Suprapubic skin (tissue), 4 donors: ENCODE measurements at regions not wholly inside any gene's neighbourhood (a gene's known extent, or its start where the extent isn't known, plus 50 kb on each side); places are given as distances from the start of the nearest gene placed in this dataset.

ENCODE experiments used
- DNase-seq, 2 donors: peaks; one replicate each; pipeline ENCODE4 v3.0.0-alpha.2; 2019; ENCODE audit warnings: low spot score in 2 of 2
- H3K27ac ChIP-seq: fragments of 200-600 bp; sonication (generic); one replicate; pipeline ENCODE4 v1.5.1; 2019
- H3K27me3 ChIP-seq: fragments of 200-600 bp; sonication (generic); one replicate; pipeline ENCODE4 v1.5.1; 2019
- H3K36me3 ChIP-seq: fragments of 200-600 bp; sonication (generic); one replicate; pipeline ENCODE4 v1.5.1; 2019
- H3K4me1 ChIP-seq: fragments of 200-600 bp; sonication (generic); one replicate; pipeline ENCODE4 v1.5.1; 2019
- H3K4me3 ChIP-seq: fragments of 200-600 bp; sonication (generic); one replicate; pipeline ENCODE4 v1.5.1; 2019; ENCODE audit warnings: mild to moderate bottlenecking
- H3K9me3 ChIP-seq: fragments of 200-600 bp; sonication (generic); one replicate; pipeline ENCODE4 v1.5.1; 2019
- EP300 ChIP-seq: sonication (generic); formaldehyde crosslinking; IDR thresholded peaks from one replicate; pipeline ENCODE4 v1.6.1; 2017; ENCODE audit warnings: antibody characterized with exemption
- POLR2A ChIP-seq, 2 donors: fragments of 450-650 bp; IDR thresholded peaks; one replicate each; pipeline ENCODE4 v1.6.1; 2017; ENCODE audit warnings: antibody characterized with exemption in 2 of 2, mild to moderate bottlenecking in 2 of 2, moderate library complexity in 2 of 2
- POLR2AphosphoS5 ChIP-seq, 3 donors: sonication (generic); formaldehyde crosslinking; IDR thresholded peaks; one replicate each; pipeline ENCODE4 v1.6.1; 2017; ENCODE audit warnings: antibody characterized with exemption in 3 of 3
- WGBS: methylation state at CpG from one replicate; pipeline ENCODE4 v1.1.5; 2018; 5-methylcytosine and 5-hydroxymethylcytosine counted together
- TF ChIP-seq, protein P1 (sequence below), 2 donors: fragments of 200-600 bp in 1 of 2; fragments of 450-650 bp in 1 of 2; sonication (generic) in 1 of 2; IDR thresholded peaks; one replicate each; pipeline ENCODE4 v1.5.1; 2016 to 2019; ENCODE audit warnings: antibody characterized with exemption in 2 of 2, mild to moderate bottlenecking in 1 of 2, moderate library complexity in 1 of 2

DNA sequence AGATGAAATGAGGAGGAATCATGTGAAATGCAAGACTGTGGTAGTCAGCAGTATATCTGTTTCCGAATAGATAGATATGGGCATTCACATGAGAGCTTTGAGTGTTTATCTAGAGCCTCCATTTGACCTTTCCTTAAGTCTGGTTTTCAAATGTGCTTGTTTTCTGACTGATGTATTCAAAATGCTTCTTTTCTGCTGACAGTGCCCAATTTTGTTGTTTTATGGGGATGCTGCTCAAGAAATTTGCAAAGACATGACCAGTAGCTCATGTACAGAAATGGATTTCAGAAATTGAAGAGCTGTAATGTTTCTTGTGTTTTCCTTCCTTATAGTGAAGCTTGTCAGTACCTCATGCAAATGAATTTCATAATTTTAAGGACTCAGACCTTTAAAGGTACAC is 903.4 kb upstream of the CDH8 start:
- no peaks in the 10 kb centered on the region for H3K36me3 ChIP-seq
- H3K4me1 ChIP-seq = no peaks in the 10 kb centered on the region
- no peaks in the 10 kb centered on the region for H3K9me3 ChIP-seq
- no peak overlapping the region for H3K4me3 ChIP-seq
- TF ChIP-seq, protein P1, sequence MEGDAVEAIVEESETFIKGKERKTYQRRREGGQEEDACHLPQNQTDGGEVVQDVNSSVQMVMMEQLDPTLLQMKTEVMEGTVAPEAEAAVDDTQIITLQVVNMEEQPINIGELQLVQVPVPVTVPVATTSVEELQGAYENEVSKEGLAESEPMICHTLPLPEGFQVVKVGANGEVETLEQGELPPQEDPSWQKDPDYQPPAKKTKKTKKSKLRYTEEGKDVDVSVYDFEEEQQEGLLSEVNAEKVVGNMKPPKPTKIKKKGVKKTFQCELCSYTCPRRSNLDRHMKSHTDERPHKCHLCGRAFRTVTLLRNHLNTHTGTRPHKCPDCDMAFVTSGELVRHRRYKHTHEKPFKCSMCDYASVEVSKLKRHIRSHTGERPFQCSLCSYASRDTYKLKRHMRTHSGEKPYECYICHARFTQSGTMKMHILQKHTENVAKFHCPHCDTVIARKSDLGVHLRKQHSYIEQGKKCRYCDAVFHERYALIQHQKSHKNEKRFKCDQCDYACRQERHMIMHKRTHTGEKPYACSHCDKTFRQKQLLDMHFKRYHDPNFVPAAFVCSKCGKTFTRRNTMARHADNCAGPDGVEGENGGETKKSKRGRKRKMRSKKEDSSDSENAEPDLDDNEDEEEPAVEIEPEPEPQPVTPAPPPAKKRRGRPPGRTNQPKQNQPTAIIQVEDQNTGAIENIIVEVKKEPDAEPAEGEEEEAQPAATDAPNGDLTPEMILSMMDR (IDR thresholded peaks at IDR 0.05) = no peak
- TF ChIP-seq POLR2AphosphoS5 (IDR thresholded peaks at IDR 0.05) = no peak
- no peak for TF ChIP-seq POLR2A (IDR thresholded peaks at IDR 0.05)
- no peak for TF ChIP-seq EP300
- H3K27me3 ChIP-seq = no peaks in the 10 kb centered on the region
- 78% methylated on average over 1 of the region's 1 CpG for WGBS
- no peak overlapping the region for H3K27ac ChIP-seq
- no peak for DNase-seq

DNA sequence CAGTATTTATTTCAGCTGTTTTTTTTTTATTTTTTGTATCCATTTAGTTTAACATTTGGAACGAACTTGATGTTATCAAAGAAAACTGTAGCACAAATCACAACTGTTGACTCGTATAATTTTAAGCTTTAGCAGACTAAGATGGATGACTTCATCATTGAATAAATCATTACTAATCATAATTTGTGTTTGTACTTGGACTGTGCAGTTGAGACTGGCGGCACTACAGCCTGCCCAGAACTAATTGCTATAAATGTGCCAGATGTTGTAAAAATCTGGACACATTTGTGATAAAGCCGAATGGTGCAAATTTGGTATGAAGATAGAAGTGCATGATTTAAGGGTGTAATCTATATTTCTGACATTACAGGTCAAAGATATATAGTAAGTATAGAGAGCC is 897.7 kb upstream of the CDH8 start:
- no peak overlapping the region for H3K27ac ChIP-seq
- no peaks in the 10 kb centered on the region for H3K27me3 ChIP-seq
- TF ChIP-seq POLR2AphosphoS5 (IDR thresholded peaks at IDR 0.05) = no peak
- TF ChIP-seq EP300 = no peak
- no peak for TF ChIP-seq POLR2A (IDR thresholded peaks at IDR 0.05)
- TF ChIP-seq, protein P1 (IDR thresholded peaks at IDR 0.05) = no peak
- no peaks in the 10 kb centered on the region for H3K36me3 ChIP-seq
- no peak for DNase-seq
- H3K4me1 ChIP-seq = no peaks in the 10 kb centered on the region
- H3K9me3 ChIP-seq = no peaks in the 10 kb centered on the region
- 18% methylated on average over 4 of the region's 4 CpGs for WGBS
- no peak overlapping the region for H3K4me3 ChIP-seq

DNA sequence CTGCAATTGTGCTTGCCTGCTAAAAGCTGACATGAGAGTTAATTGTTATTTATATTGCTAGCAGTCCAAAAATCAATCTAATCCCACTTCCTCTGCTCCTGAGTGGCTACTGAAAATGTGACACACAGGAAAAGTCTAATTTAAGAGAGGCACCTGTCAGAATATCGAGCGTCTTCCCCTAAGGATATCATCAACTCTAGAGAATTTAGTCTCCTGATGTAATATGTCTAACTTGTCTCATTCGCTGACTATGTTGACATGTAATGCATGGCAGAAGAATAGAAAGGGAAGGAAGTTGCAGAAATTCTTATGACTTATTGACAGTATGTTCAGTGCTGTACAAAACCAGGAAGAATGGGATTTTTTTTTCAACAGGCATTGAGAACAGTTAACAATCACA is 893.4 kb upstream of the CDH8 start:
- H3K27ac ChIP-seq = no peak overlapping the region
- no peaks in the 10 kb centered on the region for H3K27me3 ChIP-seq
- H3K36me3 ChIP-seq = no peaks in the 10 kb centered on the region
- 29% methylated on average over 3 of the region's 3 CpGs for WGBS
- no peak for DNase-seq
- no peaks in the 10 kb centered on the region for H3K9me3 ChIP-seq
- H3K4me3 ChIP-seq = no peak overlapping the region
- TF ChIP-seq, protein P1 (IDR thresholded peaks at IDR 0.05) = no peak
- no peak for TF ChIP-seq EP300
- TF ChIP-seq POLR2AphosphoS5 (IDR thresholded peaks at IDR 0.05) = no peak
- no peak for TF ChIP-seq POLR2A (IDR thresholded peaks at IDR 0.05)
- H3K4me1 ChIP-seq = no peaks in the 10 kb centered on the region

DNA sequence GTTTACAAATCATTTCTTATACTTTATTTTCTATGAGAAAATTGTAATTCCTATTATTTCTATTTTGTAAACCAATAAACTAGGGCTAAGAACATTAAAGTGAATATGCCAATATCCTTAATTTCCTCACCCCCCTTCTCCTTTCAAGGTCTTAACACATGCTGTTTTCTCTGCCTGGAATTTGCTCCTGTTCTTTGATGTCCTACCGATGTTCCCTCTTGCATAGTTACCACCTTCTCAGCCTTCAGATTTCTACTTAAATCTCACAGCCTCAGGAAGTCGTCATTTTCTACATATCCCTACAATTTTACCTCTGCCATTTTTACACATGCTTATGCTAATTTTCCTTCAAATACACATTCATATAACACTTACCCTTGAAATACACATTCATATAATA is 890.9 kb upstream of the CDH8 start:
- no peaks in the 10 kb centered on the region for H3K36me3 ChIP-seq
- no peak overlapping the region for H3K27ac ChIP-seq
- H3K4me3 ChIP-seq = no peak overlapping the region
- DNase-seq = no peak
- no peaks in the 10 kb centered on the region for H3K9me3 ChIP-seq
- H3K27me3 ChIP-seq = no peaks in the 10 kb centered on the region
- 63% methylated on average over 2 of the region's 2 CpGs for WGBS
- no peaks in the 10 kb centered on the region for H3K4me1 ChIP-seq
- TF ChIP-seq POLR2AphosphoS5 (IDR thresholded peaks at IDR 0.05) (no peak), EP300 (no peak)
- TF ChIP-seq, protein P1 (IDR thresholded peaks at IDR 0.05) = no peak

DNA sequence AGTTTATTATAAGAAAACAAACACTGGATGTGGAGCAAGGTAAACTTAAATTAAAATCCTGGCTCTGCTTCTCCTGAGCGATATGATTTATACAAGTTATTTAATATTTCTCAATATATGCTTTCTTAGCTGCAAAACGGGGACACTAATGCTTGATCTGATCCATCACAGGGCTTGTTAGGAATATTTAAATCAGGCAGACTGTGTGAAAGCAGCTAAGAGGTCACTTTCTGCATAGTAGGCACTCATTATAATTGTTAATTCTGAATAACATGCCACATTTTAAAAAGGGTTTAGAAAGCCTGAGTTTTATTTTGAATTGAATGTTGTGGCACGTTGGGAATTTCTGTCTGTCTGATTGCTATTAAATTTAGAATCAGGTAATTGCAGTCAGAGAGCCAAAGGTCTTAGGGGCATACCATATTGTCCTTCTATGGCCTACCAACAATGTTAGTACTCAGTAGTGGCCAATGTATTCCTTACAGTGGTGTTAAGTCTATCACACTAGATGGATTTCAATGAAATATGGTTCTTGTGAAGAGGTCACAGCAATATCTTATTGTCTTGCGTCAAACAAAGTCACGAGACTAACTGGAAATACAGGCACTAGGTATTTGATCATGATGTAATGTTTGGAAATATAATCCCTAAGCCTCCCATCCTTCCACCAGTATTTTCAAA is 890.0 kb upstream of the CDH8 start:
- no peaks in the 10 kb centered on the region for H3K4me1 ChIP-seq
- H3K27ac ChIP-seq = no peak overlapping the region
- no peak overlapping the region for H3K4me3 ChIP-seq
- TF ChIP-seq EP300 (no peak), POLR2A (IDR thresholded peaks at IDR 0.05) (no peak), POLR2AphosphoS5 (IDR thresholded peaks at IDR 0.05) (no peak)
- TF ChIP-seq, protein P1 (IDR thresholded peaks at IDR 0.05) = no peak
- no peaks in the 10 kb centered on the region for H3K27me3 ChIP-seq
- 73% methylated on average over 5 of the region's 5 CpGs for WGBS
- no peak for DNase-seq
- no peaks in the 10 kb centered on the region for H3K9me3 ChIP-seq
- no peaks in the 10 kb centered on the region for H3K36me3 ChIP-seq
